ENCODE measurements at regions not wholly inside any gene's neighbourhood (a gene's known extent, or its start where the extent isn't known, plus 50 kb on each side); places are given as distances from the start of the nearest gene placed in this dataset.

DNA sequence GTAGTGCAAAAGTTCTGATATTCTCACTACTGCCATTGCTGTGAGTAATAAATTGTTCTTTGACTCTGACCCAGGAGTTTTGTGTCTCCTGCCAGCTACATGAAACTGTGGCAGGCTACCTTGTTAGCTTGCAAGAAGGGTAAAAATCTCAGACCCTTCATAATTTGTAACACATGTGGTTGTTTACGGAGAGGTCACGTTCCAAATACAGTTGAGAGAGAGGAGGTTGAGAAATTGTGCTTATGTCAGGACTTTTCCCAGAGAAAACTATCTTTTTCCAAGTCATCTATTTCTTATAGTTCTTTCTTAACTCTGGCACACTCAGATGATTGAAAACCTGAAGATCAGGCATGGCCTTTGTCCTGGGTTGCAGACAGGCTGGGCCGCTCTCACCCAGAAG, 114.4 kb upstream of the SVIL start:
- TF ChIP-seq, protein P1, sequence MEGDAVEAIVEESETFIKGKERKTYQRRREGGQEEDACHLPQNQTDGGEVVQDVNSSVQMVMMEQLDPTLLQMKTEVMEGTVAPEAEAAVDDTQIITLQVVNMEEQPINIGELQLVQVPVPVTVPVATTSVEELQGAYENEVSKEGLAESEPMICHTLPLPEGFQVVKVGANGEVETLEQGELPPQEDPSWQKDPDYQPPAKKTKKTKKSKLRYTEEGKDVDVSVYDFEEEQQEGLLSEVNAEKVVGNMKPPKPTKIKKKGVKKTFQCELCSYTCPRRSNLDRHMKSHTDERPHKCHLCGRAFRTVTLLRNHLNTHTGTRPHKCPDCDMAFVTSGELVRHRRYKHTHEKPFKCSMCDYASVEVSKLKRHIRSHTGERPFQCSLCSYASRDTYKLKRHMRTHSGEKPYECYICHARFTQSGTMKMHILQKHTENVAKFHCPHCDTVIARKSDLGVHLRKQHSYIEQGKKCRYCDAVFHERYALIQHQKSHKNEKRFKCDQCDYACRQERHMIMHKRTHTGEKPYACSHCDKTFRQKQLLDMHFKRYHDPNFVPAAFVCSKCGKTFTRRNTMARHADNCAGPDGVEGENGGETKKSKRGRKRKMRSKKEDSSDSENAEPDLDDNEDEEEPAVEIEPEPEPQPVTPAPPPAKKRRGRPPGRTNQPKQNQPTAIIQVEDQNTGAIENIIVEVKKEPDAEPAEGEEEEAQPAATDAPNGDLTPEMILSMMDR (IDR thresholded peaks at IDR 0.05): no peak
- TF ChIP-seq POLR2A (IDR thresholded peaks at IDR 0.05): no peak

Measured in lower leg skin (tissue), 3 donors.